ENCODE measurements at regions not wholly inside any gene's neighbourhood (a gene's known extent, or its start where the extent isn't known, plus 50 kb on each side); places are given as distances from the start of the nearest gene placed in this dataset.

DNA sequence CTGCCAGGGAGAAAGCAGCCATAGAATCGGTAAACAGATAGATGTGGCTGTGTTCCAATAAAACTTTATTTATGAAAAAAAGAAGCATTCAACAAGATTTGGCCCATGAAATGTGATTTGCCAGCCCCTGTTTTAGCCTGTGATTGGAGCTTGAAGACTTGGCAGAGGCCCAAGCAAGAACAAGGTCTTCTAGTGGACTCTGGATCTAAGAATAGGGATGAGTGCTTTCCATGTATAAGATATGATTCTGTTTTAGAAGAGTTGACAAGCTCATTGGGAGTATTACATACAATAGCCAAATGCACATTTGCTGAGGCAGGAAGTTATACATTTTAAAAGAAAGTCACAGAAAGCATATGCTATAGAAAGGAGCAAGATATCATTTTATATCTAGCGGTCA lies 175.6 kb upstream of the LUZP2 start:
- DNase-seq: no peak

DNA sequence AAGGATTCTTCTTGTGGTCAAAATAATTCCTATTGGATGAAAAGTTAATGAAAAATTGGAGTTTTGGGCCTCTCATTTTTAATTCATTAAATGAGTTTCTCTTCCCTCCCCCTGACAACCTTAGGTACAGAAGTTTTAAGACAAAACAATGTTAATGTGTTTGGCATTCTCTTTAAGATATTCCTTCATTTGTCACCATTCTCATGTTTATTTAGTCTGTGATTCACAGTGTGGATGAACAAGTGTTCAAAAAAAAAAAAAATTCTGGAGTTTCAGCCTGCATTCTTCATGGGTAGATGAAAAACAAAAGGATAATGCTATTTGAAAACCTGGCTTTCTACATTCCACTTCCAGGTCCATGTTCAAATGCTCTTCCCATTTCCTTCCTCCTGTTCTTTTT lies 172.6 kb upstream of the LUZP2 start:
- DNase-seq: no peak

- DNase-seq: no peak
Measured at GRCh38 chr11:24344222-24344621, 152.6 kb upstream of the LUZP2 start.

GRCh38 chr11:24348908-24349307 lies 147.9 kb upstream of the LUZP2 start:
- no peak for DNase-seq

DNA sequence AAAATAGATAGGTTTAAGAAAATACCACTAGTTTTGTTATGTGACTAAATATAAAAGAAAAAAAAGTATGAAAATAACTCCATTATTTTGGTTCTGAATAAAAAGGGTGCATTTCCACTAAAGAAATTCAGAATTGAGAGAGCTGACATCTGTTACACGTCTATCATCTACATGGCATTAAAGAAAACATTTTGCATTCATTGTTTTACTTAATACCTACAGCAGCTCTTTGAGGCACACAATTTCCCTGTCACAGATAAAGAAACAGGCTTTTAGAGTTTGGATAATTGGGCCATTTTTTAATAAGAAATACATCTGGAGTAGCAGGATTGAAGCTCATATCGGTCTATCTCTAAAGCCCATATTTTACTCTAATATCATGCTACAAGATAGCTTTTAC lies 145.7 kb upstream of the LUZP2 start:
- DNase-seq: no peak

- no peak for DNase-seq
Measured at GRCh38 chr11:24356501-24356900, 140.4 kb upstream of the LUZP2 start.

GRCh38 chr11:24357620-24358410 lies 139.0 kb upstream of the LUZP2 start:
- no peak for DNase-seq

DNA sequence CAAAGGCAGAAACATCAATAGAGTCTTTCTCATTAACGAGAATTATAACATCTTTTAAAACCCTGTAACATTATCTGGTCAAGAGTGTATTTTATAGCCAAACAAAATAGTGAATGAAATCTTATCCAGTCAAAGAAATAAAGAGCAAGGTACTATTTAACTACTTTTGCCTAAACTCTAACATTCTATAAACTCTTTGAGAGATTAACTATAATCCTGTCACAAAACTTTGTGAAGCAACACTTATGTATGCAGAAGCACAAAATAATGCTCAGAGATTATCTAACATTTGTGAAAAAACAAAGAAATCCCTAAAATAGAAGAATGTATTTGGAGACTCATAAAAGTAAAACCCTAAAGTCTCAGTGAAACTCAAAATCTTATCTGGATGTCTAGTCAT lies 124.4 kb upstream of the LUZP2 start:
- no peak for DNase-seq

- DNase-seq: no peak
Measured at GRCh38 chr11:24373516-24373915, 123.3 kb upstream of the LUZP2 start.

DNA sequence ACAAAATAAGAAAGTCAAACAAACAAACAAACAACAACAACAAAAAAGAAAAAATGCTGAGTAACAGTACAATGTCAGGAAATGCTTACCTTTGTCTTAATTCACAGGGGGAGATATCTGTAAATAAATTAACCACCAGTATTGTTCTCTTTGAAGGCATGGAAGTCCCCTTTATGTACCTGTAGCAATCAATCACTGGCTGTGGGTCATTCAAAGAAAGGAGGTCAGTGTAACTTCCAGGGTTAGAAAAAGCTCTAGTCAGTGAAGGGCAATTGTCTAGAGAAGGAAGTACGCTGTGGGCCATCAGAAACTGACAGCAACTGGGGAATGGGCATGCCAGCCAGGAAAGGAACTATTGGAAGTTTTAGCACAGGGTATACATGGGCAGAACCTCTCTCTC lies 121.5 kb upstream of the LUZP2 start:
- no peak for DNase-seq

GRCh38 chr11:24375931-24376330 lies 120.9 kb upstream of the LUZP2 start:
- no peak for DNase-seq

GRCh38 chr11:24383137-24383536 lies 113.7 kb upstream of the LUZP2 start:
- DNase-seq: no peak

DNA sequence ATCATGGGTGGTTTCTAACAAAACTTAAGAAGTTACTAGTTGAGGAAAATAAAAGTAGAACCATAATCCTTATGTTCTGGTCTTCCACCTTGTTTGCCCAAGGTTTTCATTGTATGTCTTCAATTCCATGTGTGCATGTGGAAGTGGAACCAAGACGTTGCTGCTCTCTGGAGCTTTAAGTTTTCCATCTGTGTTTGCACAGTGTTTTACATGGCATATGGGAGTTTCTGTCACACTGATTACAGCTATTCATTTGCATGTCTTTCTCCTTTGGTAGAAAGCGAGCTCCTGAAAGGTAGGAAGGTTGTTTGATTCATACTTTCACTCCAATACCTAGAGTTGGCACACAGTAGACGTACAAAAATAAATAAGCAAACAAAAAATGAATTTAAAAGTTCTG lies 112.6 kb upstream of the LUZP2 start:
- DNase-seq: no peak

DNA sequence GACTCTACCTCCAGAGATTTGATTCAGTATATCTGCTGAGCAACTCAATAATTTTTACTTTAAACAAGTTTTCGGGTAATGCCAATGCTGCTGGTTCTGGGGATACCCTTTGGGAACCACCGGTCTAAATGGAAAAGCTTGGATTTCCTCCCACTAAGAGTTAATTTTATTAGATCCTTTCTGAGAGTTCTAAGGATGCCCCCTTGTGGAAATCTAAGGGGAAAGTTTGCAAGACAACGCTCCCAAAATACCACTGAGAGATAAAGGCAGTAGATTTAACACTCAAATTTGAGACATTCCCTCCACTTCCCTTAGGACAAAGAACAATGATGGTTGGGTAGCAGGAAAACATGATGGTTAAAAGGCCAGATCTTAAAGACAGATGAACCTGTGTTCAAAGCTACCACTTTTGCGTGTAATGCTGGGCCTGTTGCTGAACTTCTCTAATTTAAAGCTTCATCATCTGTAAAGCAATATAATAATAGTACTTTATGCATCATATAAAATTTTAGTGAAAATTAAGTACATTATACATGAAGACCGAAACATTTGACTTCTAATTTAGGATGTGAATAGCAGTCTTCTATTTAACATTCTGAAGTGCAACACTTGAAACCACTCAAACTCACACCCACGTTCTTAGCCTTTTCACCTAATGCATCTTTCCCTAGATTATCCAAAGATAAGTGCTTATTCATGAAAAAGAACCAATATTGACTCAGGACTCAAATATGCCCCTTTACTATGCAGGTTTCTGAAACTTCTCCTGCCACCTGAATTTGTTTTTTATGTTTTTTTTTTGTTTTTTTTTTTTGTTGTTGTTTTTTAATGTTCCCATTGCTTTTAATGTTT lies 110.1 kb upstream of the LUZP2 start:
- DNase-seq: no peak

GRCh38 chr11:24389575-24389974 lies 107.3 kb upstream of the LUZP2 start:
- no peak for DNase-seq

DNA sequence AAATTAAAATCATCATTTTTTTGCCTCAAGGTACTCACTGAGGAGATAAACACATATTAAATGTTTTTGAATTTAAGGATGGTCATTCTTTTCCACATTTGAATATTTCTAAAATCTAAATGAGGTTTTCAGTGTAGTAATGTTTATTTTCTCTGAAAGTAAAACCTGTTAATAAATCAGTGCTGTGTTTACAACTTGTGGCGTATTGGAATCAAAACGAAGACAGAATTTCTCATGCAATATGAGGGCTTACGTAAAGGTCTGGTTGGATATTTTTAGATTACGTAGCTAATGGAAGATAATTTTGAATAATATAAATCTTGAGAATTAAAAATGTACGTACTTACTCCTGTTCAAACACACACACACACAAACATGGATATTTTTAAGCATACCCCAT lies 106.8 kb upstream of the LUZP2 start:
- DNase-seq: no peak

DNA sequence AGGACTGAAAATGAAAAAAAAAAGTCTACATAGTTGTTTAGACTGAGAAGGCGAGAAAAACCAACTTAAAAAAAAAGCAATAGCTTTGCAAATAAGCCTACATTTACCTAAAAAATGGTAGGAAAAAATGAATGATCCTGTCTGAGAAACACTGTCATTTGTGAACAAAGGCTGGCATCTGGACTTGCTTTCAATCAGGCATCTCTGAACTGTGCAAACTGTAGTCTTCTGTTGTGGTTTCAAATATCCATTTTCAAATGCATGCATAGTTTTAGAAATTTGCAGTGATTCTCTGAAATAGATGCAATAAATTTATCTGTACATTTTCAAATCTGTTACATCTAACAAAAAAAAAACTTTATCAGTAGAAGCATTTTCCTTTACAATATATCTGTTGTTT lies 106.1 kb upstream of the LUZP2 start:
- DNase-seq: no peak

GRCh38 chr11:24391167-24391566 lies 105.7 kb upstream of the LUZP2 start:
- DNase-seq: no peak

DNA sequence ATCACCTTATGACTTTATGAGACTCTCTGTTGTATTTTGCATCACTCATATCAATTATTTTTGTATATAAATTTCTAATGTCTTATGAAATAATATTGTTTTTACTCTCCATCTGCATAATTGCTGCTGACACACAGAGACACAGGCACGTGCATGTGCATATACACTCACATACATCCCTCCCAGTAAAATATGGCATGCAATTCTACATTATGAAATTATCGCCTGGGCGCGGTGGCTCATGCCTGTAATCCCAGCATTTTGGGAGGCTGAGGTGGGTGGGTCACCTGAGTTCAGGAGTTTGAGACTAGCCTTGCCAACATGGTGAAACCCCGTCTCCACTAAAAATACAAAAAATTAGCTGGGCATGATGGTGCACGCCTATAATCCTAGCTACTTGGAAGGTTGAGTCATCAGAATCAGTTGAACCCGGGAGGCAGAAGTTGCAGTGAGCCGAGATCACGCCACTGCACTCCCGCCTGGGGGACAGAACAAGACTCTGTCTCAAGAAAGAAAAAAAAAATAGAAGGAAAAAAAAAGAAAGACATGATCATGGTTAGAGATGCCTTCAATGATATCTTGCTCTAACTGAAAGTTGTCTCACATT lies 96.7 kb upstream of the LUZP2 start:
- DNase-seq: no peak

DNA sequence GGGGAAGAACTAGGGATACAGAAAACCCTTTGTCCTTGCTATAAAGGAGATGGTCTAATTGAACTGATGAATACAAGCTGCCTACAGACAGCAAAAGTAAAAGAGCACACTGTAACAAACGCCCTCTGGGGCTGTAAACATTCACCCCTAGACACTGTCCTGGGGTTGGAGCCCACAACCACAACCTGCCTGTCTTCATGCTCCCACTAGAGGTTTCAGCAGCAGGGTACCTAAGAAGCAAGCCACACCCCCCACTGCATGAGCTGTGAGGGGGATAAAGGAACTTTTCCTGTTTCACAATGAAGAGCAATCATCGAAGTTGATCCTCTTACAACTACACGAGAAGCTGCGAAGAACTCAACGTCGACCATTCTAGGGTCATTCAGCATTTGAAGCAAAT lies 90.5 kb upstream of the LUZP2 start:
- DNase-seq: no peak

GRCh38 chr11:24406980-24407379 lies 89.9 kb upstream of the LUZP2 start:
- DNase-seq: no peak

DNA sequence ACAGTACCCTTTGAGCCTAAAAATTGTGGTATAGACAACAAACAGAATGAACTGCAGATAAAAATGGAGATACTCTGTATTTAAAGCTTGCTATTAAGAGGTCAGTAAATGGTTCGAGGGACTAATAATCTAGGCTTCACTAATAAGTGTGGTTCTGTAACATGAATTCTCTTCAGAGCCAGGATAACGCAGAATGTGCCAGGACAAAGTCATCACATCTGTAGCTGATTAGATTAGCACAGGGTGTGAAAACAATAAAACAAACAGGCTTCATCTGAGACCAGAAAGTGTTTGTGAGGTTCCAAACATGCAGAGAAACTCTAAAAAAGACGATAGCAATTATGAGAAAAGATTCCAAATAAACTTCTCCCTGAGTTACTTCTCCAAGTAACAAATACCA lies 89.1 kb upstream of the LUZP2 start:
- no peak for DNase-seq

DNA sequence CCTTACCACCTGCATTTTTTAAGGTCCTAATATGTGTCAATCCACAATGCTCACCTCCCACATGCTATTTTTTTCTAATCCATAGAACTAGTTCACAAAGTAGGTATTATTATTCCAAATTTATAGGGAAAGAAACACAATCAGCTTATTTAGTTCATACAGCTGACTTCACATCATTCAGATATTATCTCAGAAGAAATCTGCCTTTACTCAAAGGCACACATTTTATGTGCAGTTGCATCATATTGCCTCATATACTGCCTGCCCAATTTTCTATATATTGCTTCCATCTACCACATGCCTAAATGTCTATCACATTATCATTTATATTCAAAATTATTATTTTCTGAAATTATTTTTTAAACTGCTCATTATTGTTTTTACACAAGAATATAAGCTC lies 88.7 kb upstream of the LUZP2 start:
- no peak for DNase-seq

- DNase-seq: no peak
Measured at GRCh38 chr11:24411791-24412190, 85.1 kb upstream of the LUZP2 start.
